Testis (tissue), 2 donors: ENCODE measurements at regions not wholly inside any gene's neighbourhood (a gene's known extent, or its start where the extent isn't known, plus 50 kb on each side); places are given as distances from the start of the nearest gene placed in this dataset.
"Not testable (repeated sequence)": the region's sequence is repeated elsewhere in the genome, so short reads cannot be mapped to it uniquely, and the experiment has no call there.

Source experiments
- DNase-seq: peaks from one replicate; pipeline ENCODE4 v3.0.0-alpha.2; 2019
- H3K27ac ChIP-seq, 2 donors: fragments of 200-600 bp; sonication (generic); one replicate each; pipeline ENCODE4 v1.5.1; 2019
- H3K27me3 ChIP-seq: fragments of 200-600 bp; sonication (generic); one replicate; pipeline ENCODE4 v1.5.1; 2019
- H3K36me3 ChIP-seq: fragments of 200-600 bp; sonication (generic); one replicate; pipeline ENCODE4 v1.5.1; 2017; ENCODE audit warnings: low read depth; ENCODE audit errors: missing control alignments
- H3K4me1 ChIP-seq: fragments of 200-600 bp; sonication (generic); one replicate; pipeline ENCODE4 v1.5.1; 2019
- H3K4me3 ChIP-seq, 2 donors: fragments of 200-600 bp; sonication (generic); one replicate each; pipeline ENCODE4 v1.5.1; 2017 to 2019
- H3K9me3 ChIP-seq: fragments of 200-600 bp; sonication (generic); one replicate; pipeline ENCODE4 v1.5.1; 2017
- CTCF ChIP-seq, 3 experiments: fragments of 450-650 bp in 2 of 3; fragments of 200-600 bp in 1 of 3; sonication (generic) in 1 of 3; IDR thresholded peaks; one replicate each; pipeline ENCODE4 v1.5.1; 2016 to 2019; ENCODE audit warnings: antibody characterized with exemption in 3 of 3, mild to moderate bottlenecking in 2 of 3, moderate library complexity in 1 of 3
- POLR2A ChIP-seq: fragments of 450-650 bp; IDR thresholded peaks from one replicate; pipeline ENCODE4 v1.6.1; 2017; ENCODE audit warnings: antibody characterized with exemption, mild to moderate bottlenecking, moderate library complexity
- WGBS, 2 donors: methylation state at CpG; one replicate each; pipeline ENCODE4 v1.1.5; 2018; 5-methylcytosine and 5-hydroxymethylcytosine counted together
- intact Hi-C: fragments of 100-400 bp; cut with DNase I; formaldehyde crosslinking; loops from one replicate; pipeline ENCODE4 v1.15.1; 2023; ENCODE audit warnings: low total_unique reads

GRCh38 chr6:27651371-27651732, 178.4 kb upstream of the ZNF184 start:
- Histone ChIP-seq H3K9me3 (no peaks in the 10 kb centered on the region), H3K36me3 (no peaks in the 10 kb centered on the region), H3K27me3 (no peaks in the 10 kb centered on the region), H3K4me3 (no peak overlapping the region), H3K27ac (no peak overlapping the region), H3K4me1 (no peaks in the 10 kb centered on the region)
- WGBS, 2 donors = 18 to 21% methylated on average over 7 of the region's 7 CpGs
- DNase-seq = no peak
- intact Hi-C loops = no loop called here
- TF ChIP-seq CTCF (IDR thresholded peaks at IDR 0.05) = no peak
- no peak for TF ChIP-seq POLR2A

DNA sequence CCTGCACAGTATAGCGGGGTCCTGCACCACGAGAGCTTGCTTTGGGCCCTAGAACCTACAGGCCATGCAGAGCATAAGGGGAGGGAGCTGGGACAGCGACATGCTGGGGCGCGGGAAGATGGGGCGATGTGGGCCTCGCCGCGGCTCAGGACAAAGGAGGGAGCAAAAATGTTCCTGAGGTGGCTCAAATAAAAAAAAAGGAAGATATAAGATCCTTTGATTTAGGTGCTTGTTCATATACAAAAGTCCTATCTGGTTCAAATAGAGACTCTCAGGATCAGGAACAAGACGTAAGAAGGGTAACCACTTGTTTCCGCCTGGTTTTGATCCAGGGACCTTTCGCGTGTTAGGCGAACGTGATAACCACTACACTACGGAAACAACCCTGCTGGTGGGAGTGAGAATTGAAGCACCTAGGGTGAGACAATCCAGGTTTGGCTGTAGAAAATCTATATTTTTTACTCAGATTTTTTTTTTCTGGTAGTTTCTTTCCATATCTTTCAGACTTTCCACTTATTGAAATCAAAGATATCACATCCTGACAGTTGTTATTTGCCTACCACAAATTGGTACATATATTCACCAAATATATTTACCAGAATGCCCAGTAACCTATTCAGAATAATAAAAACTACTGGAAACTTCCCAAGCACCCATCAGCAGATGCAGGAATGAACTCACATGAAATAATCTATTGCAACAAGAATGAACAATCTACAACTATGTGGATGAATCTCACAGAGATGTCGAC, 177.9 kb upstream of the ZNF184 start:
- Histone ChIP-seq H3K4me1 (no peaks in the 10 kb centered on the region), H3K27me3 (no peaks in the 10 kb centered on the region), H3K4me3 (no peak overlapping the region), H3K9me3 (no peaks in the 10 kb centered on the region), H3K36me3 (no peaks in the 10 kb centered on the region), H3K27ac (no peak overlapping the region)
- 4% methylated on average over 17 of the region's 17 CpGs for WGBS, 2 donors
- intact Hi-C loops = no loop called here
- no peak for DNase-seq
- TF ChIP-seq CTCF (IDR thresholded peaks at IDR 0.05) (no peak), POLR2A (no peak)

- no peak overlapping the region for H3K27ac ChIP-seq
- TF ChIP-seq POLR2A (no peak), CTCF (IDR thresholded peaks at IDR 0.05) (no peak)
- 62 to 69% methylated on average over 6 of the region's 6 CpGs for WGBS, 2 donors
- no peaks in the 10 kb centered on the region for H3K36me3 ChIP-seq
- no peak overlapping the region for H3K4me3 ChIP-seq
- no peaks in the 10 kb centered on the region for H3K9me3 ChIP-seq
- H3K27me3 ChIP-seq = no peaks in the 10 kb centered on the region
- intact Hi-C loops = no loop called here
- no peaks in the 10 kb centered on the region for H3K4me1 ChIP-seq
- no peak for DNase-seq
Measured at GRCh38 chr6:27644528-27644927, 171.6 kb upstream of the ZNF184 start.

DNA sequence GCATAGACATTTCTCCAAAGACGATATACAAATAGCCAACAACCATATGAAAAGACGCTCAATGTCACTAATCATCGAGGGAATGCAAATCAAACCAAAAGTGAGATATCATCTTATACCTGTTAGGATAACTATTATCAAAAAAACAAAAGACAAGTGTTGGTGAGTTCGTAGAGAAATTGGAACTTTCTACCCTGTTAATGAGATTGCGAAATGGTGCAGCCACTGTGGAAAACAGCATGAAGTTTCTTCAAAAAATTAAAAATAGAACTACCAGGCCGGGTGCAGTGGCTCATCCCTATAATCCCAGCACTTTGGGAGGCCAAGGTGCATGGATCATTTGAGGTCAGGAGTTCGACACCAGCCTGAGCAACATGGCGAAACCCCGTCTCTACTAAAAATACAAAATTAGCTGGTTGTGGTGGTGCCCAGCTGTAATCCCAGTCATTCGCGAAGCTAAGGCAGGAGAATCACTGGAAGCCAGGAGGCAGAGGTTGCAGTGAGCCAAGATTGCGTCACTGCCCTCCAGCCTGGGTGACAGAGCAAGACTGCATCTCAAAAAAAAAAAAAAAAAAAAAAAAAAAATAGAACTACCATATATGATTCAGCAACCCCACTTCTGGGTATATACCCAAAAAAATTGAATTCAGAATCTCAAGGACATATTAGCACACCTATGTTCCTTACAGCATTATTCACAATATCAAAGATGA, 170.0 kb upstream of the ZNF184 start:
- Histone ChIP-seq H3K36me3 (no peaks in the 10 kb centered on the region), H3K4me1 (no peaks in the 10 kb centered on the region), H3K27ac (no peak overlapping the region), H3K4me3 (no peak overlapping the region), H3K27me3 (no peaks in the 10 kb centered on the region), H3K9me3 (no peaks in the 10 kb centered on the region)
- 92% methylated on average over 12 of the region's 12 CpGs for WGBS, 2 donors
- intact Hi-C loops = no loop called here
- TF ChIP-seq POLR2A (no peak), CTCF (IDR thresholded peaks at IDR 0.05) (no peak)
- DNase-seq = no peak

- DNase-seq, H3K27me3 ChIP-seq, H3K27ac ChIP-seq, H3K4me1 ChIP-seq, intact Hi-C loops, H3K4me3 ChIP-seq, H3K9me3 ChIP-seq, H3K36me3 ChIP-seq: not testable (repeated sequence)
- 85 to 86% methylated on average over 4 of the region's 4 CpGs for WGBS, 2 donors
Measured at GRCh38 chr6:27635886-27636285, 163.0 kb upstream of the ZNF184 start.

GRCh38 chr6:27633221-27633688, 160.3 kb upstream of the ZNF184 start:
- H3K36me3 ChIP-seq, H3K9me3 ChIP-seq, intact Hi-C loops, H3K4me1 ChIP-seq, H3K27ac ChIP-seq, H3K27me3 ChIP-seq, H3K4me3 ChIP-seq: not testable (repeated sequence)
- DNase-seq = peak; percentile 40
- WGBS, 2 donors = 74 to 85% methylated on average over 4 of the region's 4 CpGs
